ENCODE measurements at regions not wholly inside any gene's neighbourhood (a gene's known extent, or its start where the extent isn't known, plus 50 kb on each side); places are given as distances from the start of the nearest gene placed in this dataset.
"Not testable (repeated sequence)": the region's sequence is repeated elsewhere in the genome, so short reads cannot be mapped to it uniquely, and the experiment has no call there.

DNA sequence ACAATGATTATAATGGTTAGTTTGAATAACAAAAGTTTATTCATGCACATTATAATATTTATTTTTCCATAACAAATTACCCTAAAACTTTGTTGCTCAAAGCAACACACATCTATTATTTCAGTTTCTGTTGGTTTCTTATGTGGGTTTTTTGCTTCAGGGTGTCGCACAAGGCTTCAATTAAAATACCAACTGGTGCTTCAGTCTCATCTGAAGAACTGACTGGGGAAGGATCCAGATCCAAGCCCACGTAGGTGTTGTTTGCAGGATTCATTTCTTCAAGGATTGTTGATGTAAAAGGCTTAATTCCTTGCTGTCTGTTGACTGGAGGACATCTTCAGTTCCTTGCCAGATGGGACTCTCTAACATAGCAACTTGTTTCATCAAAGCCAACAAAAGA lies 747.2 kb upstream of the PCDH20 start:
- no peak overlapping the region for H3K4me3 ChIP-seq (ENCODE audit: insufficient read depth, low read depth, low read length, poor library complexity, severe bottlenecking)
- H3K4me1 ChIP-seq (ENCODE audit: control insufficient read depth, insufficient read depth, low read length, poor library complexity, severe bottlenecking), result no peaks in the 10 kb centered on the region
- no peaks in the 10 kb centered on the region for H3K36me3 ChIP-seq (ENCODE audit: control insufficient read depth, insufficient read depth, low read length)
- DNase-seq, result no peak
- no peak overlapping the region for H3K27ac ChIP-seq (ENCODE audit: insufficient read depth, low read length, poor library complexity, severe bottlenecking)
- H3K27me3 ChIP-seq (replicated peaks; ENCODE audit: control insufficient read depth, insufficient read depth, low read length, poor library complexity, severe bottlenecking), result no peaks in the 10 kb centered on the region
- no peaks in the 10 kb centered on the region for H3K9me3 ChIP-seq (ENCODE audit: control insufficient read depth, low read length)

DNA sequence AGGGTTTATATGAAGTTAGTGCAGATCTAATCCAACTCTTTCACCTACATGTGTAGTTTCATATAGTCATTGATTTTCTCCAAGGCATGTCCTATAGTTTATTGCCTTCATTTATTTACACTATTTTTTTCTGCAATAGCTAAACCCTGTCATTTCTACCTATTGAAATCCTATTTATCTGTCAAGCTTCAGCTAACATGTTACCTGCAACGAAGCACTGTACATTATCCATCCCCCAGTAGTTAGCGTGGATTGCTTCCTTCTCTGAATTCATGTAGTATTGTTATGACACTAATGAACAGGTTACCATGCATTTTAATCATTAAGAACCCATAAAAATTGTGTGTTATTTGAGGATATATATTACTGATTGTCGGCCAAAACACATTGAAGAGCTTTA lies 742.9 kb upstream of the PCDH20 start:
- no peaks in the 10 kb centered on the region for H3K27me3 ChIP-seq (replicated peaks; ENCODE audit: control insufficient read depth, insufficient read depth, low read length, poor library complexity, severe bottlenecking)
- H3K4me1 ChIP-seq (ENCODE audit: control insufficient read depth, insufficient read depth, low read length, poor library complexity, severe bottlenecking), result no peaks in the 10 kb centered on the region
- no peak overlapping the region for H3K27ac ChIP-seq (ENCODE audit: insufficient read depth, low read length, poor library complexity, severe bottlenecking)
- H3K4me3 ChIP-seq (ENCODE audit: insufficient read depth, low read depth, low read length, poor library complexity, severe bottlenecking), result no peak overlapping the region
- H3K36me3 ChIP-seq (ENCODE audit: control insufficient read depth, insufficient read depth, low read length), result no peaks in the 10 kb centered on the region
- no peak for DNase-seq
- no peaks in the 10 kb centered on the region for H3K9me3 ChIP-seq (ENCODE audit: control insufficient read depth, low read length)

DNA sequence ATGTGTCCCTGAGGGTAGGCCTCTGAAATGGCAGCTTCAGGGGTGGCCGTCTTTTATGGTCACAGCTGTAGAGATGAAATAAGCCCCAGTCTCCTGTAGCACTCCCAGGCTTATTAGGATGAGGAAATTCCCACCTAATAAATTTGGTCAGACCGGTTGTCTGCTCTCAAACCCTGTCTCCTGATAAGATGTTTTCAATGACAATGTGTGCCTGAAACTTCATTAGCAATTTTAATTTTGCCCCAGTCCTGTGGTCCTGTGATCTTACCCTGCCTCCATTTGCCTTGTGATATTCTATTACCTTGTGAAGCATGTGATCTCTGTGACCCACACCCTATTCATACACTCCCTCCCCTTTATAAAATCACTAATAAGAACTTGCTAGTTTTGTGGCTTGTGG lies 736.1 kb upstream of the PCDH20 start:
- not testable (repeated sequence) for H3K27ac ChIP-seq (ENCODE audit: insufficient read depth, low read length, poor library complexity, severe bottlenecking); H3K9me3 ChIP-seq (ENCODE audit: control insufficient read depth, low read length); H3K27me3 ChIP-seq (replicated peaks; ENCODE audit: control insufficient read depth, insufficient read depth, low read length, poor library complexity, severe bottlenecking); H3K4me1 ChIP-seq (ENCODE audit: control insufficient read depth, insufficient read depth, low read length, poor library complexity, severe bottlenecking); H3K4me3 ChIP-seq (ENCODE audit: insufficient read depth, low read depth, low read length, poor library complexity, severe bottlenecking); H3K36me3 ChIP-seq (ENCODE audit: control insufficient read depth, insufficient read depth, low read length); DNase-seq

DNA sequence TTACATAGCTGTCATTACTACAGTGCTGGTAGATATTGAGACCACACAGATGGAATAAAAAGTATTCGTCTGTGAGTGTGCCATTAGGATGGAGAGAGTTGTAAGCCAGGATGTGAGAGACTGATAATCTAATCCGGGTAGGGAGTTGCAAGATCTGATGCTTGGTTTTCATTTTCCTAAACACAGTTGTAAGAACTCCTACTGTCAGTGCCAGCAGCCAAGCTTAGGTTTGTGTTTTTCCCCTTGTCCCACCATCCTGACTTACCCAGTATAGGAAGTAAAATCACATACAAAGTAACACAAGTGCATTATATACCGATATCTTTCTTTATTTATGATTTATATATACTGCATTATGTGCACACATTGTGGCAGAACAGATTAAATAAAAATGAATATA lies 726.4 kb upstream of the PCDH20 start:
- Histone ChIP-seq H3K9me3 (ENCODE audit: control insufficient read depth, low read length) (no peaks in the 10 kb centered on the region), H3K27me3 (replicated peaks; ENCODE audit: control insufficient read depth, insufficient read depth, low read length, poor library complexity, severe bottlenecking) (no peaks in the 10 kb centered on the region), H3K27ac (ENCODE audit: insufficient read depth, low read length, poor library complexity, severe bottlenecking) (no peak overlapping the region), H3K4me3 (ENCODE audit: insufficient read depth, low read depth, low read length, poor library complexity, severe bottlenecking) (no peak overlapping the region), H3K4me1 (ENCODE audit: control insufficient read depth, insufficient read depth, low read length, poor library complexity, severe bottlenecking) (no peaks in the 10 kb centered on the region), H3K36me3 (ENCODE audit: control insufficient read depth, insufficient read depth, low read length) (no peaks in the 10 kb centered on the region)
- no peak for DNase-seq

DNA sequence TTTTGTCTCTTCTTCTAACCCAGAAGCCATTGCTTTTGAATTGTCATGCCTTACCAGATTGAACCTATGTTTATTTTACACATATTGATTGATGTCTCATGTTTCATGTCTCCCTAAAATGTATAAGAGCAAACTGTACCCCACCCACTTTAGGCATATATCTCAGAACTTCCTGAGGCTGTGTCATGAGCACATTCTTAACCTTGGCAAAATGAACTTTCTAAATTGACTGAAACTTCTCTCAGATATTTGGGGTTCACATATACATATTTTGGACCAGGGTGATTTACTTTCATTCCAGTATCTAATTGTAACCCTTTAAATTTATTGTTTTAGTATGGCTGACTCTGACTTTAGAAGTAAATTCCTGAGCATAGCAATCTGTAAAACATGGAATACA lies 723.9 kb upstream of the PCDH20 start:
- H3K27ac ChIP-seq (ENCODE audit: insufficient read depth, low read length, poor library complexity, severe bottlenecking), result no peak overlapping the region
- no peak overlapping the region for H3K4me3 ChIP-seq (ENCODE audit: insufficient read depth, low read depth, low read length, poor library complexity, severe bottlenecking)
- H3K4me1 ChIP-seq (ENCODE audit: control insufficient read depth, insufficient read depth, low read length, poor library complexity, severe bottlenecking), result no peaks in the 10 kb centered on the region
- H3K9me3 ChIP-seq (ENCODE audit: control insufficient read depth, low read length), result no peaks in the 10 kb centered on the region
- H3K36me3 ChIP-seq (ENCODE audit: control insufficient read depth, insufficient read depth, low read length), result no peaks in the 10 kb centered on the region
- no peaks in the 10 kb centered on the region for H3K27me3 ChIP-seq (replicated peaks; ENCODE audit: control insufficient read depth, insufficient read depth, low read length, poor library complexity, severe bottlenecking)
- DNase-seq, result no peak

DNA sequence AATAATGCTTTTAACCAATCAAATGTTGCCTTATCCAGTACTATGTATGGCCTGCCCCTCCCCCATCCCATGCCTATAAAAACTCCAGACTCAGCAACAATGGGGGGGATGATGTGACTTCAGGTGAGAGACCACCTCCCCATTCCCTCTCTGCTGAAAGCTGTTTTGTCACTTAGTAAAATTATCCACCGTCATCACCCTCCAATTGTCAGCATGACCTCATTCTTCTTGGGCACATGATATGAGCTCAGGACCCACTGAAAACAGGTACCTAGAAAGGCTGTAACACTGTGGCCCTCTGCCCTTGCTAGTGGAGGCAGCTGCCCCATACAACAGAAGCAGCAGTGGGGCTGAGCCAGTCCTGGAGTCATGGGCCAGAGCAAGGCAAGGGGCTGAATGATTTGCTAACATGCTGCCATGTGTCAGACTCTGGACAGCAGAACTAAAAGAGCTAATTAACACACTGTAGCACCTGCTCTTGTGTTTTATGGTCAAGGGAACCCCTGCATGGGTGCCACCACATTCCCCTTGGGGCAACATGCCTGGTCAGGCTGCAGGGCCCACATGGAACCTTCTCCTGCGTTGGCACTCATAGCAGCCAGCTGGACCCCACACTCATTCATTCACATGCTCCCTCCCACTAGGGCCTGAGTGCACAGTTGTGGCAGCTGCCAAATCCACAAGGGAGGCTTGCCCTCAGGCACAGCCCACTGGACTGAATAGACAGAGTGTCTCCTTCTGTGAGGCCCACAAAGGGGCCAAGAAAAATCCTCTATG lies 722.2 kb upstream of the PCDH20 start:
- no peaks in the 10 kb centered on the region for H3K27me3 ChIP-seq (replicated peaks; ENCODE audit: control insufficient read depth, insufficient read depth, low read length, poor library complexity, severe bottlenecking)
- H3K36me3 ChIP-seq (ENCODE audit: control insufficient read depth, insufficient read depth, low read length), result no peaks in the 10 kb centered on the region
- no peak for DNase-seq
- H3K9me3 ChIP-seq (ENCODE audit: control insufficient read depth, low read length), result no peaks in the 10 kb centered on the region
- no peak overlapping the region for H3K27ac ChIP-seq (ENCODE audit: insufficient read depth, low read length, poor library complexity, severe bottlenecking)
- no peaks in the 10 kb centered on the region for H3K4me1 ChIP-seq (ENCODE audit: control insufficient read depth, insufficient read depth, low read length, poor library complexity, severe bottlenecking)
- no peak overlapping the region for H3K4me3 ChIP-seq (ENCODE audit: insufficient read depth, low read depth, low read length, poor library complexity, severe bottlenecking)

DNA sequence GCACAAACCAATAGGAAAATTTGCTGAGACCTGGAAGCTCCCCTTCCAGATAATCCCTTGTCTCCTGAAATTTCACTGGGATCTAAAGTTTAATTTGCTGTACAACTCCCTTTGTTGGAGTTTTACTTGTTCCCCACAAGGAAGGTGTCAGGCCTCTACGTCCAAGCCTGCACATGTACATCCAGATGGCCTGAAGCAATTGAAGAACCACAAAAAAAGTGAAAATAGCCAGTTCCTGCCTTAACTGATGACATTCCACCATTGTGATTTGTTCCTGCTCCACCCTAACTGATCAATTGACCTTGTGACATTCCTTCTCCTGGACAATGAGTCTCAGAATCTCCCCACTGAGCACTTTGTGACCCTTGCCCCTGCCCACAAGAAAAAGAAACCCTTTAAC lies 716.0 kb upstream of the PCDH20 start:
- peaks cover 4% of the 10 kb centered on the region for H3K9me3 ChIP-seq (ENCODE audit: control insufficient read depth, low read length)
- H3K27ac ChIP-seq (ENCODE audit: insufficient read depth, low read length, poor library complexity, severe bottlenecking), result no peak overlapping the region
- no peak overlapping the region for H3K4me3 ChIP-seq (ENCODE audit: insufficient read depth, low read depth, low read length, poor library complexity, severe bottlenecking)
- DNase-seq, result no peak
- H3K4me1 ChIP-seq (ENCODE audit: control insufficient read depth, insufficient read depth, low read length, poor library complexity, severe bottlenecking), result no peaks in the 10 kb centered on the region
- H3K36me3 ChIP-seq (ENCODE audit: control insufficient read depth, insufficient read depth, low read length), result no peaks in the 10 kb centered on the region
- H3K27me3 ChIP-seq (replicated peaks; ENCODE audit: control insufficient read depth, insufficient read depth, low read length, poor library complexity, severe bottlenecking), result no peaks in the 10 kb centered on the region

DNA sequence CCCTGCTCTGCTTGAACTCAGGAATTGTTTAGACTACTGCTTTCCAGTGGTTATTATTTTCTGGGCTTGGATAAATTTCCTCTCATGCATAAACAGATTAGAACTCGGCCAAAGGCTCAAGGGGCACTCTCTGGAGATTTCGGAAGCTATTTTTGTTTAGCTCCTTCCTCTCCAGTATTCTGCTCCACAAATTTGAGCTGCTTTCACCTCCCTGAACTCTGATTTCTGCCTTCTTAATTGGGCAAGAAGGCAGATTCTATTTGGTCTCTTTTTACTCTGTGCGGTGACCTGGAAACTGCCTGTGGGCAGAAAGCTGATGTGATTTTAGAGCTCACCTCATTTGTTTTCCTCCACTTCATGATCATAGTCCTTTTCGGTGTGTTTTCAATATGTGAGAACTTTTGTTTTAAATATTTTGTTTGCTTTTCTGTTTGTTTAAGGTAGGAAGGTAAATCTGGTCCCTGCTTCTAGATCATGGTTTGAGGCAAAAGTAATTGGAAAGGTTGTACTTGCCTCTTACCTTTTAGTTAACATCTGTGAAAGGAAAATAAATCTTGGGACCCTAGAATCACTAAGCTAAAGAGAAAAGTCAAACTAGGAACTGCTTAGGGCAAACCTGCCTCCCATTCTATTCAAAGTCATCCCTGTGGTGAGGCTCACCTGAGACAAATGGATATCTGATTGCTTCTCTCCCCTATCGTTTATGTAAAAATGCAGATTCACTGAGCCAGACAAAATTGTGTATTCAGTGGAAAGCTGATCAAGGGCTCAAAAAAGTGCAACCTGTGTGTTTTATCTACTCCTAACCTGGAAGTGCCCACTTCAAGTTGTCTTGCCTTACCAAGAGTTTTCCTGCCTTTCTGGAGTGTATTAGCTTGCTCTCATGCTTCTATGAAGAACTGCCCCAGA lies 714.7 kb upstream of the PCDH20 start:
- Histone ChIP-seq H3K4me1 (ENCODE audit: control insufficient read depth, insufficient read depth, low read length, poor library complexity, severe bottlenecking) (no peaks in the 10 kb centered on the region), H3K36me3 (ENCODE audit: control insufficient read depth, insufficient read depth, low read length) (no peaks in the 10 kb centered on the region), H3K27me3 (replicated peaks; ENCODE audit: control insufficient read depth, insufficient read depth, low read length, poor library complexity, severe bottlenecking) (no peaks in the 10 kb centered on the region), H3K27ac (ENCODE audit: insufficient read depth, low read length, poor library complexity, severe bottlenecking) (no peak overlapping the region), H3K4me3 (ENCODE audit: insufficient read depth, low read depth, low read length, poor library complexity, severe bottlenecking) (no peak overlapping the region), H3K9me3 (ENCODE audit: control insufficient read depth, low read length) (peaks cover 4% of the 10 kb centered on the region)
- no peak for DNase-seq

DNA sequence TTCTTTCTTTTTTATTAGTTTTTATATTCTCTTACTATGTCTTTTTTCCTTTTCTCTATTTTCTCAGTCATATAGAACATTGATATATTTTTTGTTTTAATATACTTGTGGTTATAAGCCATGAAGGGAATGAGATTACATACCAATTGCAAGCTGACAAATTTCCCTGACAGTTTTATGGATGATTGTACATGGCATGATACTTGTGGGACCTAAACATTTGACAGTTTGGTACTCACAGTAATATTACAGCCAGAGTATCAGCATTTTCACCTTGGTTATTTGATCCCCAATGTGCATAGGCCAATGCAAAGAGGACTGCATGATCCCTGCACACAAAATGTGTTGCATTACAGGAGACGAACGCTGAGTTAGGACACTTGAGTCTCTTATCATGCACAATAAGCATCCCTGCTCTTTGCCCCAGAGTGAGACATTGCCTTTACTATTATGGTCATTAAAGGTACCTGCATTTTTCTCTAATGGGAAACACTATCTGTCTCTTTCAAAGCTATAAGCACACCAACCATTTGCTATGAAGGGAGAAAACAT lies 713.4 kb upstream of the PCDH20 start:
- H3K4me3 ChIP-seq (ENCODE audit: insufficient read depth, low read depth, low read length, poor library complexity, severe bottlenecking), result no peak overlapping the region
- no peaks in the 10 kb centered on the region for H3K27me3 ChIP-seq (replicated peaks; ENCODE audit: control insufficient read depth, insufficient read depth, low read length, poor library complexity, severe bottlenecking)

DNA sequence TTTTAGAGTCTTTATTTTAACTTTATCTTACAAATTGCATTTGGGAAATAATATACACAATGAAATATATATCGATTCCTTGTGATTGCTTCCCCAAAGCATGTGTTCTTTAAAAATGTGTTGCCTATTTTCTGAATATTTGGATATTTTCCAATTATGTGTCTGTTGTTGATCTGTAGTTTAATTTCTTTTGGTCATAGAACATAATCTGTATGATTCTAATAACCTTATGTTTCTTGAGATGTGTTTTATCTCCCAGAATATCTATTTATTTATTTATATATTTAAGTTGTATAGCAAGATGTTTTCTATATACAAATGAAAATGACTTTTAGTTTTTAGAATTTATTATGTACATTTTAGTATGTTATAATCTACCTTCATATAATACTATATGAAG lies 710.8 kb upstream of the PCDH20 start:
- DNase-seq, result no peak
- no peaks in the 10 kb centered on the region for H3K36me3 ChIP-seq (ENCODE audit: control insufficient read depth, insufficient read depth, low read length)
- H3K9me3 ChIP-seq (ENCODE audit: control insufficient read depth, low read length), result no peaks in the 10 kb centered on the region
- H3K27me3 ChIP-seq (replicated peaks; ENCODE audit: control insufficient read depth, insufficient read depth, low read length, poor library complexity, severe bottlenecking), result no peaks in the 10 kb centered on the region
- no peak overlapping the region for H3K27ac ChIP-seq (ENCODE audit: insufficient read depth, low read length, poor library complexity, severe bottlenecking)
- H3K4me3 ChIP-seq (ENCODE audit: insufficient read depth, low read depth, low read length, poor library complexity, severe bottlenecking), result no peak overlapping the region
- H3K4me1 ChIP-seq (ENCODE audit: control insufficient read depth, insufficient read depth, low read length, poor library complexity, severe bottlenecking), result no peaks in the 10 kb centered on the region

More for the DNA sequence above, 713.4 kb upstream of the PCDH20 start:
- DNase-seq, result no peak
- H3K9me3 ChIP-seq (ENCODE audit: control insufficient read depth, low read length), result peaks cover 4% of the 10 kb centered on the region
- no peaks in the 10 kb centered on the region for H3K36me3 ChIP-seq (ENCODE audit: control insufficient read depth, insufficient read depth, low read length)
- H3K4me1 ChIP-seq (ENCODE audit: control insufficient read depth, insufficient read depth, low read length, poor library complexity, severe bottlenecking), result no peaks in the 10 kb centered on the region
- H3K27ac ChIP-seq (ENCODE audit: insufficient read depth, low read length, poor library complexity, severe bottlenecking), result no peak overlapping the region

Measured in effector memory CD4-positive, alpha-beta T cell (primary cell).